ENCODE measurements at regions not wholly inside any gene's neighbourhood (a gene's known extent, or its start where the extent isn't known, plus 50 kb on each side); places are given as distances from the start of the nearest gene placed in this dataset.

DNA sequence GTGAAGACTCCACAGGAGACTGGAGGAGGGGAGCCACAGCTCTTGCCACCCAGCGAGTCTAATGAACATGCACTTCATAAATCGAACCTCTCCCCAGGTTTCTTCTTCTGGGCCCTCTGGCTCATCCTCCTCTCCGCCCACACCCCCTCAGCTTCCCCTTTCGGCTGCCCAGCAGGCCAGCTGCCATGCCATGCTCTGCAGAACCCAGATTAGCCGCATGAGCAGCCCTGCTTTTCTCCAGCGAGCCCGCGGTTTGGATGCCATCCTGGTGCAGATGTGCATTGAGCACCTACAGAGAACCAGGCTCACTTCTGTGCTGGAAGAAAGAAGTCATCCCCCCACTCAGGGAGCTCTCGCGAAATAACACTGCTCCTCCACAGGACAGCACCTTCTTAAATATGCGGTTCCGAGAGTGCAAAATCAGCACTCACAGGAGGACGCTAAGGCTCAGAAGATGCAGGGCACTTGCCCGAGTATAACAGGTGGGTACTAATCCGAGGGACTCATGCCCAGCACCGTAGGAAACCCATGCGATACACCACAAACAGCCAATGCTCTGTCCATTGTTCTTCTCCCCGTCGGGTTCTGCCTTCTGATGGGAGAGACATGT is 143.0 kb upstream of the THBS2 start:
- TF ChIP-seq, protein P1, sequence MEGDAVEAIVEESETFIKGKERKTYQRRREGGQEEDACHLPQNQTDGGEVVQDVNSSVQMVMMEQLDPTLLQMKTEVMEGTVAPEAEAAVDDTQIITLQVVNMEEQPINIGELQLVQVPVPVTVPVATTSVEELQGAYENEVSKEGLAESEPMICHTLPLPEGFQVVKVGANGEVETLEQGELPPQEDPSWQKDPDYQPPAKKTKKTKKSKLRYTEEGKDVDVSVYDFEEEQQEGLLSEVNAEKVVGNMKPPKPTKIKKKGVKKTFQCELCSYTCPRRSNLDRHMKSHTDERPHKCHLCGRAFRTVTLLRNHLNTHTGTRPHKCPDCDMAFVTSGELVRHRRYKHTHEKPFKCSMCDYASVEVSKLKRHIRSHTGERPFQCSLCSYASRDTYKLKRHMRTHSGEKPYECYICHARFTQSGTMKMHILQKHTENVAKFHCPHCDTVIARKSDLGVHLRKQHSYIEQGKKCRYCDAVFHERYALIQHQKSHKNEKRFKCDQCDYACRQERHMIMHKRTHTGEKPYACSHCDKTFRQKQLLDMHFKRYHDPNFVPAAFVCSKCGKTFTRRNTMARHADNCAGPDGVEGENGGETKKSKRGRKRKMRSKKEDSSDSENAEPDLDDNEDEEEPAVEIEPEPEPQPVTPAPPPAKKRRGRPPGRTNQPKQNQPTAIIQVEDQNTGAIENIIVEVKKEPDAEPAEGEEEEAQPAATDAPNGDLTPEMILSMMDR (IDR thresholded peaks at IDR 0.05): no peak
- no peak for TF ChIP-seq POLR2AphosphoS5 (IDR thresholded peaks at IDR 0.05)
